HG03558 (cell line): ENCODE measurements at regions not wholly inside any gene's neighbourhood (a gene's known extent, or its start where the extent isn't known, plus 50 kb on each side); places are given as distances from the start of the nearest gene placed in this dataset.
"Not testable (repeated sequence)": the region's sequence is repeated elsewhere in the genome, so short reads cannot be mapped to it uniquely, and the experiment has no call there.

Experiments
- ATAC-seq: cut with Tn5 transposase; IDR thresholded peaks from one replicate; pipeline ENCODE4 v1.9.1; 2021; ENCODE audit warnings: moderate number of reproducible peaks; ENCODE audit not compliant: unreplicated experiment; ENCODE audit errors: extremely low read depth

DNA sequence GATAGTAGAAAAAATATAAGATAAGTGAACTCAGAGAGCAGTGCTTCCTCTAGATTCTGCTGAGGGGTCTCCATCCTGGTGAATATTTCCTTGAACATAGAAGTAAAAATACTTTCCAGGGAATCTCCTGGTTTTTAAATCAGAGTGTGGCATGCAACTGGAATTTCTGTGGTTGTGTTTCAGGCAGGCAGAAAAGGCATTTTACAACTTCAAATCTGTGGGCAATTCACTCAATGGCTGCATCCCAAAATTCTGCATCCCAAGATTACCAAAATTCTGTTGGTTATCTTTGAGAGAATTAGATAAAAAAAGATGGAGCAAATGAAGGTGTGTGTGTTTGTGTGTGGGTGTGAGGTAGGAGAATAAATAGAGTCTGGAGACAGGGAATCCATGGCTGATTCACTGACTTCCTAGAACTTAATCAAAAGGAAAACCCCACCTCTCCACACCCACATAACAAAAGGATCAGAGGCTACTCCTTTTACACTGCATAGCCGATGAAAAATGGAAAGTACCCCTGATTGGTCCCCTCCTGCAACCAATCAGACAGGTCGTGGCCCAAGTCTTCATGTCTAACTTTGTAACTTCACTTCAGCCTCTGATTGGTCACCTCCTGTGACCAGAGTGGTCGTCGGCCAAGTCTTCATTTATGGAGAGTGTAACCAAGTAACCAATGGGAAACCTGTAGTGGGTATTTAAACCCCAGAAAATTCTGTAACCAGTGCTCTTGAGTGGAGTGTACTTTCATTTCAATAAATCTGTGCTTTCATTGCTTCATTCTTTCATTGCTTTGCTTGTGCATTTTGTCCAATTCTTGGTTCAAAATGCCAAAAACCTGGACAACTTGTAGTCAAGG lies 112.8 kb downstream of the DLEU7 start:
- no peak for ATAC-seq

DNA sequence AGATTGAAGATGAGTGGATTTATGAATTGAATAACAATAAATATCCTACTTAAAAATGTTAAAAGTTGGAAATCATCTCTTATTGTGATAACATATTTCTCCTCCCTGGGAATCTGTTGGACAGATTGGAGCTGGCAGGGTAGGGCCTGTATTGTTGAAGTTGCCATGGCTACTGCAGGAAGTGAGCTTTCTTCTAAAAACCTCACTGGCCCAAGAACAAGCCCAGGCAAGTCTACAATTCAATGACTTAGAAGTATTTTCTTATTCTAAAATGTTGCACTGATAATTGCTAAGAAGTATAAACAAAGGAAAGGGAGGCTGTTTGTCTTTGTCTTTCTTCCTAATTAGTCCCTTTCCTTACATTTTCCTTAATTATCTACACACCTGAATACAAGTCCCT lies 112.1 kb downstream of the DLEU7 start:
- ATAC-seq, result no peak

- no peak for ATAC-seq
These were observed 110.8 kb downstream of the DLEU7 start for GRCh38 chr13:50732712-50733111.

GRCh38 chr13:50733392-50733791 lies 110.1 kb downstream of the DLEU7 start:
- ATAC-seq, result no peak

DNA sequence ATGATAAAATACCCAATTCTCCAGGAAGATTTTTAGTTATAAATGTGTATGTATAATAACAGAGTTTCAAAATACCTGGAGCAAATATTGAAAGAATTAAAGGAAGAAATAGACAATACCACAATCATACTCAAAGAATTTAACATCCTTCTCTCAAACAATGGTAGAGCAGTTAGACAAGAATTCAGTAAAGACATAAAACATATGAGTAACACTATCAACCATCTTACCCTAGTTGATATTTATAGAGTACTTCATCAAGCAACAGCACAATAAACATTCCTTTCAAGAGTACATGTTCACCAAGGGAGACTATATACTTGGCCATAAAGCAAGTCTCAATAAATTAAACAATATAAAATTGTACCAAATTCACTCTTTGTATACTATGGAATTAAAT lies 108.4 kb downstream of the DLEU7 start:
- ATAC-seq, result no peak

GRCh38 chr13:50740052-50740741 lies 103.3 kb downstream of the DLEU7 start:
- no peak for ATAC-seq

GRCh38 chr13:50742353-50742752 lies 101.1 kb downstream of the DLEU7 start:
- no peak for ATAC-seq

DNA sequence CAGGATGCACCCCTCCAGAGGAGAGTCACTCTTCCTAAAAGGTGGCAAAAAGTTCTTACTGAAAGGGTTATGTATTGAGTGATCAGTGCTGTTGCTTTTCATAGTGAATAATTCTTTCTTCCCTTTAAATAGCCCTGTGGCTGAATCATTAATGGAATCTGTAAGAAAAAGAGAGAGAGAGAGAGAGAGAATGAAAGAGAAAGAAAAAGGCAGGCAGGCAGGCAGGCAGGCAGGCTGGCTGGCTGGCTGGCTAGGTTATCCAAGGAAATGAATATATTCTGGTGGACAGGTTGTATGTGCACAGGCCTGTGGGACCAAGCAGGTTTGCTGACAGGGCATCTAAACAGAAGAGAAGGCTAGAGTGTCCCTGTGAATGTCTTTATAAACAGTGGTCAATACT lies 100.5 kb downstream of the DLEU7 start:
- no peak for ATAC-seq

- ATAC-seq, result no peak
These were observed 99.3 kb downstream of the DLEU7 start for GRCh38 chr13:50744116-50744660.

GRCh38 chr13:50745542-50746115 lies 97.9 kb downstream of the DLEU7 start:
- ATAC-seq, result no peak

DNA sequence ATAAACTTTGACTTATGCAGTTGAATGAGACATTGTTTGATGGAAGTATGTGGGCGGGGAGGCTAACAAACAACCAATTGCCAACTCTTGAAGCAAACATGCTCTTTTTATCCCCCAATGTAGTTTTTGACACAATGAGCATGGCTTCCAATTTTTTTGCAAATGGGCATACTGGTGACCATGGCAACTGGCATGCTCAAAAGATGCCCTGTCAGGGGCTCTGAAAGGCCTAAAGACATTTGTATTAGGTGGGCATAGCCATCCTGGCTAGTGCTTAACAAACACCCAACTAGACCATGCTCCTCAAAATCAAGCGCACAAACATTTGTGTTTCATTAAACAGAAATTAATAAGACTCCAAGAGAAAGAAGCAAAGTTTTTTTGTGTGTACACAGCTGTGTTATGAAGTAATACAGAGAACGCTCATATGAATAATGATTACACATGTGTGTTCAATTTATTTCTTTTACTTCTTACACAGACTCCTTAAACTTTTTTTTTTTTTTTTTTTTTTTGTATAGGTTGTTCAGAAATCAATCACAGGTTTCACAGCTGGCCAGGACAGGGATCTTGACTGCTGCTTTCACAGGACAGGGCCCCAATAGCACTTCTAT lies 95.6 kb downstream of the DLEU7 start:
- ATAC-seq, result no peak

- not testable (repeated sequence) for ATAC-seq
These were observed 90.3 kb downstream of the DLEU7 start for GRCh38 chr13:50753221-50753620.

GRCh38 chr13:50755862-50756685 lies 87.4 kb downstream of the DLEU7 start:
- ATAC-seq, result not testable (repeated sequence)

DNA sequence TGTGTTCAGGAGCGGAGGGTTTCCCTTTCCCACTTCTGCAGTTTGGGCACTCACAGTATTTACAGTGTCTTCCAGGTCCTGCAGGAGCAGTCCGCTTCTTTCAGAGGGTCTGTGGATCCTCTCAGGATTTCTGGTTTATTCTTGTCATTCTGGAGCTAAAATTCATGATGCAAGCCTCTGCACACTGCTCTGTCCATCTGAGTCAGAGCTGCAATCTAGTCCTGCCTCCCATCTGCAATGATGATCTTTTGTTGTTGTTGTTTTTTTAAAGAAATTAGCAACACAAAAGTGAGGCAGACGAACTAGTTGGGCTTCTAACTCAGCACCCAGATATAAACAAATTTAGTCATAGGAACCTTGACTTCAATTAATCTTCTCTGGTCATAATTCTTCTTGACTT lies 86.5 kb downstream of the DLEU7 start:
- no peak for ATAC-seq

DNA sequence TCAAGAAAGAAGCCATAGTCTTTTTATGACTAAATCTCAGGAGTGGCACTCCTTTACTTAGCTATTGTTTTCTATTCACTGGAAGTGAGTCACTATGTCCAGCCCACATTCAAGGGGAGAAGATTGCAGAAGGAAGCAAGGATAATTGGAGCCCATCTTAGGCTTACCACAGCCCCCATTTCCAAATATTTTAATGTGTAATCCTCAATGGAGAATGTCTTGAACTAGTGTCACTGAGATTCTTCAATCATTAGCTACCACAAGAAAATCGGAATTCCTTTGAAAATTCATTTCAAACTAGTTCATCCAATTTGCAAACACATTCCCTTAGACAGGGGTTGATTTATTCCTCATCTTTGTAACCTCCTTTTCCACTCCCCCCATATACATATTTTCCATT lies 84.7 kb downstream of the DLEU7 start:
- ATAC-seq, result no peak

- ATAC-seq, result no peak
These were observed 82.7 kb downstream of the DLEU7 start for GRCh38 chr13:50760751-50761150.

DNA sequence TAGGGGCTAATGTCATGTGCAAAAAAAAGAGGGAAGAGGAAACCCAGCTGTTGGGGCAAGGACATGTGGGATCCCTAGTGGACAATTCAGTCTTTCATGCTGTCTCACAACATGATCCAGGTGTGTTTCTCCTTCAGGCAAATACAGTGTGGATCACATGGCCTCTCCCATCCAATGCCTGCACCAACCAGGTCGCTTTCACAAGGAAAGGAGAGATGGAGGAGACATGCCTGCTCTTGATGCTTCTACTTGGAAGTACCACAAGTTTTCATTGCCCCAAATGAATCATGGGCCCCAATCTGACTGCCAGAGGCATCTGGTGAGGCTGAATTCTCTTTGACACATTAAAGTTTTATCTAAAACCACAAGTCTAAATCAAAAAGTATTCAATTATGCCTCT lies 82.1 kb downstream of the DLEU7 start:
- ATAC-seq, result no peak

GRCh38 chr13:50762969-50763567 lies 80.4 kb downstream of the DLEU7 start:
- no peak for ATAC-seq

- no peak for ATAC-seq
These were observed 77.5 kb downstream of the DLEU7 start for GRCh38 chr13:50766013-50766412.
